ENCODE measurements at regions not wholly inside any gene's neighbourhood (a gene's known extent, or its start where the extent isn't known, plus 50 kb on each side); places are given as distances from the start of the nearest gene placed in this dataset.

DNA sequence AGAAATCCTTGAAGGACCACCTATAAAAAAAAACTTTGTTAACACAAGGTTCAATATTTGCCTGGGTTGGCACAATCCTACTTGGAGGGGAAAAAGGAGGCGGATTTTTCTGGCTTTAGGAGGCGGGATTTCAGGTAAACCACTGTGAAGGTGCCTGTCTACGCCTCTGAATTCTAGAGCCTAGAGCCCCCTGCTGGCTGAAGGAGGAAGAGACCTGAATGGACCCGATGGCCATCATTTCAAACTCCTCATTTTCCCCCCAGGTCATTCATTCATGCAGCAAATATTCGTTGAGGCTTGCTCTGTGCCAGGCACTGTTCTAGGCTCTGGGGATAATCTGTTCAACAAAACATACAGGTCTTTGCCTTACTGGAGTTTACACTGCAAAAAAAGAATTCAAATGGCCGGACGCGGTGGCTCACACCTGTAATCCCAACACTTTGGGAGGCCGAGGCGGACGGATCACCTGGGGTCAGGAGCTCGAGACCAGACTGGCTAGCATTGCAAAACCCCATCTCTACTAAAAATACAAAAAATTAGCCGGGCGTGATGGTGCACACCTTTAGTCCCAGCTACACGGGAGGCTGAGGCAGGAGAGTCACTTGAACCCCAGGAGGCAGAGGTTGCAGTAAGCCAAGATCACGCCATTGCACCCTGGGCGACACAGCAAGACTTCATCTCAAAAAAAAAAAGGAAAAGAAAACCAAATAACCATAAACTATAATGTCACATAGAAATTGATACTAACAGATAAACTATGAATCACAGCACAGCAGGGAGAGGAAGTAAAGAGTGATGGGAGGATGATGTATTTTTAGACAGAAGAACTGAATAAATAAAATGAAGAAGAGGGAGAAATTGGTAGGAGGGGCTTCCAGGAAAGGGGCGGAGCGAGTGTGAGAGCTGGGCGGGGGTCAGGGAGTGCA lies 90.1 kb upstream of the NFE2L3 start:
- intact Hi-C loops (cut with DNase I), result loop anchor here (10.0 kb wide), 1 partner anchor 293 kb away; no protein-coding TSS in a partner anchor
- H3K9me3 ChIP-seq, result no peaks in the 10 kb centered on the region
- no peaks in the 10 kb centered on the region for H3K36me3 ChIP-seq (replicated peaks in 1 of 2; ENCODE audit: insufficient read depth in 1 of 2, low read depth in 2 of 2)
- peak; percentile 85 to 92 (median 90) for DNase-seq
- TF ChIP-seq, protein P1, sequence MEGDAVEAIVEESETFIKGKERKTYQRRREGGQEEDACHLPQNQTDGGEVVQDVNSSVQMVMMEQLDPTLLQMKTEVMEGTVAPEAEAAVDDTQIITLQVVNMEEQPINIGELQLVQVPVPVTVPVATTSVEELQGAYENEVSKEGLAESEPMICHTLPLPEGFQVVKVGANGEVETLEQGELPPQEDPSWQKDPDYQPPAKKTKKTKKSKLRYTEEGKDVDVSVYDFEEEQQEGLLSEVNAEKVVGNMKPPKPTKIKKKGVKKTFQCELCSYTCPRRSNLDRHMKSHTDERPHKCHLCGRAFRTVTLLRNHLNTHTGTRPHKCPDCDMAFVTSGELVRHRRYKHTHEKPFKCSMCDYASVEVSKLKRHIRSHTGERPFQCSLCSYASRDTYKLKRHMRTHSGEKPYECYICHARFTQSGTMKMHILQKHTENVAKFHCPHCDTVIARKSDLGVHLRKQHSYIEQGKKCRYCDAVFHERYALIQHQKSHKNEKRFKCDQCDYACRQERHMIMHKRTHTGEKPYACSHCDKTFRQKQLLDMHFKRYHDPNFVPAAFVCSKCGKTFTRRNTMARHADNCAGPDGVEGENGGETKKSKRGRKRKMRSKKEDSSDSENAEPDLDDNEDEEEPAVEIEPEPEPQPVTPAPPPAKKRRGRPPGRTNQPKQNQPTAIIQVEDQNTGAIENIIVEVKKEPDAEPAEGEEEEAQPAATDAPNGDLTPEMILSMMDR (IDR thresholded peaks at IDR 0.05), result peak; percentile 74 to 93 (median 89)
- no peak for TF ChIP-seq POLR2A (IDR thresholded peaks at IDR 0.05)
- H3K4me3 ChIP-seq, result no peak overlapping the region
- peaks cover 28% of the 10 kb centered on the region for H3K4me1 ChIP-seq
- ATAC-seq, result peak; percentile 93
- WGBS, 2 donors, result 61 to 62% methylated on average over 20 of the region's 20 CpGs
- no peaks in the 10 kb centered on the region for H3K27me3 ChIP-seq
- H3K27ac ChIP-seq, result peak overlapping the region in 3 of 4 donors; percentile 33 to 75 (median 42)

DNA sequence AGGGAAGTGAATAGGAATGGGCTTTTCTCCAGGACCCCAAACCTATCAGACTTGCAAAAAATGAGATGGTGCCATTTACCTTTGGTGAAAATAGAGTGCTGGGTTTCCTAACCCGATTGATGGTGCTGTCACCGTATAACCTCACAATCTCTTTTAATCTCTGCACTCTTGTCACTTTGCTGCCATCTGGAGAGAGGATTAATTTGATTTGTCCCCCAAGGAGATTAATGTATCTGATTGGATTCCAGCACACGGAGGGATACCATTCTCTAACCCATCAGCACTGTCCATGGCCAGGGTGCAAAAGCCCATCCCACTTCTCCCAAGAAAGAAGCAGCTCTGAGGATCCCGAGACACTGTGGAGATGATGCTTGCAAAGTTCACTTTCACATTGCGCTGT lies 86.3 kb upstream of the NFE2L3 start:
- TF ChIP-seq, protein P1 (IDR thresholded peaks at IDR 0.05), result no peak
- no peak for TF ChIP-seq POLR2A (IDR thresholded peaks at IDR 0.05)
- ATAC-seq, result no peak
- Histone ChIP-seq H3K4me3 (no peak overlapping the region), H3K27me3 (no peaks in the 10 kb centered on the region), H3K36me3 (replicated peaks in 1 of 2; ENCODE audit: insufficient read depth in 1 of 2, low read depth in 2 of 2) (no peaks in the 10 kb centered on the region), H3K4me1 (peaks cover 10% of the 10 kb centered on the region), H3K9me3 (no peaks in the 10 kb centered on the region), H3K27ac (no peak overlapping the region)
- intact Hi-C loops (cut with DNase I), result loop anchor here (5.0 to 10.0 kb wide), 2 partner anchors 168 to 289 kb away; no protein-coding TSS in a partner anchor
- DNase-seq, result no peak
- WGBS, 2 donors, result 70 to 72% methylated on average over 5 of the region's 5 CpGs

DNA sequence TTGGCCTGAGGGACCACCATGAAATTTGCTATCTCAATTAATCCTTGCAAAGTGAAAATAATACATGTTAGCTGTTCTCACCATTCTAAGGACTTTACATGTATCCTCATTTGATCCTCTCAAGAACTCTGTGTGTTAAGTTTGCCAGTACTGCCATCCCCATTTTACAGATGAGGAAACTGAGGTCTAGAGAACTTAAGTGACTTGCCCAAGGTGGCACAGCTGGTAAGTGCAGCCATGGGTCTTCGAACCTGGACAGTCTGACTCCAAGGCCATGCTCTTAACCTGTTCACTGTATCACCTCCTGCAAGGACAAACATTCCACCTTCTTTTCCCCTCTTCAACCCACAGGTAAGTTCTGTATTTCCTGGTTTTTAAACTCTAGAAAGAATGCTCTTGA lies 85.3 kb upstream of the NFE2L3 start:
- H3K36me3 ChIP-seq (replicated peaks in 1 of 2; ENCODE audit: insufficient read depth in 1 of 2, low read depth in 2 of 2), result no peaks in the 10 kb centered on the region
- no peak for ATAC-seq
- no peak overlapping the region for H3K4me3 ChIP-seq
- H3K9me3 ChIP-seq, result no peaks in the 10 kb centered on the region
- H3K4me1 ChIP-seq, result no peaks in the 10 kb centered on the region
- TF ChIP-seq, protein P1 (IDR thresholded peaks at IDR 0.05), result no peak
- TF ChIP-seq POLR2A (IDR thresholded peaks at IDR 0.05), result no peak
- intact Hi-C loops (cut with DNase I), result loop anchor here (5.0 to 10.0 kb wide), 2 partner anchors 169 to 288 kb away; no protein-coding TSS in a partner anchor
- no peak for DNase-seq
- H3K27ac ChIP-seq, result no peak overlapping the region
- no peaks in the 10 kb centered on the region for H3K27me3 ChIP-seq
- 30 to 63% methylated on average over 1 of the region's 1 CpG for WGBS, 2 donors

DNA sequence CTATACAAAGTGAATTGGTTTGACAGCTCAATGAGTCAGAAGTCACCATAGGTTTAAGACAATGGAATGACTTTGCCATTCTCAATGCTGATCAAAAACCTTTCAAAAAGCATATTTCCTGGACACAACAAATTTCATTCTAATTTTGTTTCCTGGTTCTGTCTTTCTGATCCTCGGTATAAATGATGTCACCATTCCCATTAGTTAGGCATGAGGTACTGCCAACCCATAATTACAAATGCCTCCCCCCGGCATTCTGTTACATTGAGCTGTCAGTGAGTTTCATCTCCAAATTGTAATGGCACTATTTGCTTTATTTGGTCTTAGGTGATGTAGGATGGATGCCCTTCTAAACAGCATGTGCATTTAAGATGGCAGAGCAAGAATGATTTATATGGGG lies 81.7 kb upstream of the NFE2L3 start:
- intact Hi-C loops (cut with DNase I), result no loop called here
- Histone ChIP-seq H3K4me1 (no peaks in the 10 kb centered on the region), H3K36me3 (replicated peaks in 1 of 2; ENCODE audit: insufficient read depth in 1 of 2, low read depth in 2 of 2) (no peaks in the 10 kb centered on the region), H3K27ac (no peak overlapping the region), H3K4me3 (no peak overlapping the region), H3K27me3 (no peaks in the 10 kb centered on the region), H3K9me3 (no peaks in the 10 kb centered on the region)
- no peak for TF ChIP-seq POLR2A (IDR thresholded peaks at IDR 0.05)
- TF ChIP-seq, protein P1 (IDR thresholded peaks at IDR 0.05), result no peak
- ATAC-seq (no peak), DNase-seq (no peak)
- WGBS, 2 donors, result 73 to 86% methylated on average over 2 of the region's 2 CpGs
